ENCODE measurements at regions not wholly inside any gene's neighbourhood (a gene's known extent, or its start where the extent isn't known, plus 50 kb on each side); places are given as distances from the start of the nearest gene placed in this dataset.

DNA sequence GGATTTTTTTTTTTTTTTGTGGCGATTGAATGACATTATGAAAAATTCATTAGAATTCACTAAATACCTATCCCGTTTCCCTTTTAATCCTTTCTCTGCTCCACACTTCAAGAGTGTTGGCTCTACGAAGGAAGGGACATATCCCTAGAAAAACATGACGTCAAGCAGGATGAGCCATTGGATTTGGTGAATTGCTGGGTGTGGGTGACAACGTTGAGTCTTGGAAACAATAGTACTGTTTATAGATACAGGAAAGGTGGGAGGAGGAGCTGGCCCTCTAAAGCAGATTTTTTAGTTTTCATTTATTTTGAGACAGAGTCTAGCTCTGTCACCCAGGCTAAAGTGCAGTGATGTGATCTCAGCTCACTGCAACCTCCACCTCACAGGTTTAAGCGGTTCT lies 167.6 kb upstream of the FAM20A start:
- Histone ChIP-seq H3K79me2 (no peaks in the 10 kb centered on the region), H3K27ac (no peak overlapping the region), H3K4me1 (ENCODE audit: insufficient read depth) (no peaks in the 10 kb centered on the region), H4K20me1 (ENCODE audit: insufficient read depth, poor library complexity, severe bottlenecking) (no peaks in the 10 kb centered on the region), H3K4me2 (no peak overlapping the region), H2AFZ (no peak overlapping the region), H3K4me3 (no peak overlapping the region), H3K27me3 (no peaks in the 10 kb centered on the region), H3K9me2 (replicated peaks; ENCODE audit: insufficient read depth) (no peaks in the 10 kb centered on the region), H3K36me3 (replicated peaks; ENCODE audit: insufficient read depth, low read depth) (no peaks in the 10 kb centered on the region), H3K9me3 (ENCODE audit: low read depth) (no peaks in the 10 kb centered on the region)
- TF ChIP-seq EZH2phosphoT487 (IDR thresholded peaks at IDR 0.05; ENCODE audit: low read depth, severe bottlenecking, unreplicated experiment) (no peak), EZH2 (IDR thresholded peaks at IDR 0.05; ENCODE audit: borderline replicate concordance) (no peak)
- TF ChIP-seq, protein P1, sequence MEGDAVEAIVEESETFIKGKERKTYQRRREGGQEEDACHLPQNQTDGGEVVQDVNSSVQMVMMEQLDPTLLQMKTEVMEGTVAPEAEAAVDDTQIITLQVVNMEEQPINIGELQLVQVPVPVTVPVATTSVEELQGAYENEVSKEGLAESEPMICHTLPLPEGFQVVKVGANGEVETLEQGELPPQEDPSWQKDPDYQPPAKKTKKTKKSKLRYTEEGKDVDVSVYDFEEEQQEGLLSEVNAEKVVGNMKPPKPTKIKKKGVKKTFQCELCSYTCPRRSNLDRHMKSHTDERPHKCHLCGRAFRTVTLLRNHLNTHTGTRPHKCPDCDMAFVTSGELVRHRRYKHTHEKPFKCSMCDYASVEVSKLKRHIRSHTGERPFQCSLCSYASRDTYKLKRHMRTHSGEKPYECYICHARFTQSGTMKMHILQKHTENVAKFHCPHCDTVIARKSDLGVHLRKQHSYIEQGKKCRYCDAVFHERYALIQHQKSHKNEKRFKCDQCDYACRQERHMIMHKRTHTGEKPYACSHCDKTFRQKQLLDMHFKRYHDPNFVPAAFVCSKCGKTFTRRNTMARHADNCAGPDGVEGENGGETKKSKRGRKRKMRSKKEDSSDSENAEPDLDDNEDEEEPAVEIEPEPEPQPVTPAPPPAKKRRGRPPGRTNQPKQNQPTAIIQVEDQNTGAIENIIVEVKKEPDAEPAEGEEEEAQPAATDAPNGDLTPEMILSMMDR (IDR thresholded peaks at IDR 0.05; ENCODE audit: poor library complexity), result no peak
- DNase-seq (ENCODE audit: low spot score), result no peak
- WGBS (ENCODE audit: low lambda C conversion rate, missing lambda C conversion rate), result 82% methylated on average over 6 of the region's 6 CpGs

GRCh38 chr17:68766640-68767039 lies 165.5 kb upstream of the FAM20A start:
- H3K9me3 ChIP-seq (ENCODE audit: low read depth), result no peaks in the 10 kb centered on the region
- no peak for DNase-seq (ENCODE audit: low spot score)
- TF ChIP-seq, protein P1 (IDR thresholded peaks at IDR 0.05; ENCODE audit: poor library complexity), result no peak
- TF ChIP-seq EZH2 (IDR thresholded peaks at IDR 0.05; ENCODE audit: borderline replicate concordance) (no peak), EZH2phosphoT487 (IDR thresholded peaks at IDR 0.05; ENCODE audit: low read depth, severe bottlenecking, unreplicated experiment) (no peak)
- no peak overlapping the region for H3K4me3 ChIP-seq
- no peaks in the 10 kb centered on the region for H3K9me2 ChIP-seq (replicated peaks; ENCODE audit: insufficient read depth)
- no peaks in the 10 kb centered on the region for H4K20me1 ChIP-seq (ENCODE audit: insufficient read depth, poor library complexity, severe bottlenecking)
- no peak overlapping the region for H3K4me2 ChIP-seq
- H3K79me2 ChIP-seq, result no peaks in the 10 kb centered on the region
- no peaks in the 10 kb centered on the region for H3K27me3 ChIP-seq
- no peaks in the 10 kb centered on the region for H3K4me1 ChIP-seq (ENCODE audit: insufficient read depth)
- no peak overlapping the region for H2AFZ ChIP-seq
- H3K36me3 ChIP-seq (replicated peaks; ENCODE audit: insufficient read depth, low read depth), result no peaks in the 10 kb centered on the region
- 87% methylated on average over 4 of the region's 4 CpGs for WGBS (ENCODE audit: low lambda C conversion rate, missing lambda C conversion rate)
- no peak overlapping the region for H3K27ac ChIP-seq

- Histone ChIP-seq H3K9me2 (replicated peaks; ENCODE audit: insufficient read depth) (no peaks in the 10 kb centered on the region), H3K4me3 (no peak overlapping the region), H3K4me1 (ENCODE audit: insufficient read depth) (peaks cover 9% of the 10 kb centered on the region), H3K27ac (no peak overlapping the region), H3K36me3 (replicated peaks; ENCODE audit: insufficient read depth, low read depth) (no peaks in the 10 kb centered on the region), H4K20me1 (ENCODE audit: insufficient read depth, poor library complexity, severe bottlenecking) (no peaks in the 10 kb centered on the region), H3K79me2 (no peaks in the 10 kb centered on the region), H3K9me3 (ENCODE audit: low read depth) (no peaks in the 10 kb centered on the region), H3K4me2 (no peak overlapping the region), H2AFZ (no peak overlapping the region), H3K27me3 (no peaks in the 10 kb centered on the region)
- WGBS (ENCODE audit: low lambda C conversion rate, missing lambda C conversion rate), result 82% methylated on average over 1 of the region's 1 CpG
- TF ChIP-seq, protein P1 (IDR thresholded peaks at IDR 0.05; ENCODE audit: poor library complexity), result no peak
- TF ChIP-seq EZH2phosphoT487 (IDR thresholded peaks at IDR 0.05; ENCODE audit: low read depth, severe bottlenecking, unreplicated experiment) (no peak), EZH2 (IDR thresholded peaks at IDR 0.05; ENCODE audit: borderline replicate concordance) (no peak)
- DNase-seq (ENCODE audit: low spot score), result no peak
Observed at GRCh38 chr17:68763562-68763961, 162.4 kb upstream of the FAM20A start.

DNA sequence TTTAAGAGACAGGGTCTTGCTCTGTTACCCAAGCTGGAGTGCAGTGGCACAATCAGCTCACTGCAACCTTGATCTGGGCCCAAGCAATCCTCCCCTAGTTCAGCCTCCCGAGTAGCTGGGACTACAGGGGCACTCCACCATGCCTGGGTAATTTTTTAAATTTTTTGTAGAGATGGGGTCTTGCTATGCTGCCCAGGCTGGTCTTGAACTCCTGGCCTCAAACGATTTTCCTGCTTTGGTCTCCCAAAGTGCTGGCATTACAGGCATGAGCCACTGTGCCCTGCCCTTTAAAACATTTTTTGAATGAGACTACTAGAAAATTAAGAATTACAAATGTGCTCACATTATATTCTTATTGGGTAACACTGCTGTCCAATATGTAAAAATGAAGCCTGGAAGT lies 161.7 kb upstream of the FAM20A start:
- H3K4me1 ChIP-seq (ENCODE audit: insufficient read depth), result peaks cover 10% of the 10 kb centered on the region
- H3K79me2 ChIP-seq, result no peaks in the 10 kb centered on the region
- no peaks in the 10 kb centered on the region for H3K9me3 ChIP-seq (ENCODE audit: low read depth)
- H3K9me2 ChIP-seq (replicated peaks; ENCODE audit: insufficient read depth), result no peaks in the 10 kb centered on the region
- WGBS (ENCODE audit: low lambda C conversion rate, missing lambda C conversion rate), result 87% methylated on average over 2 of the region's 2 CpGs
- H3K4me2 ChIP-seq, result no peak overlapping the region
- H2AFZ ChIP-seq, result no peak overlapping the region
- no peaks in the 10 kb centered on the region for H3K36me3 ChIP-seq (replicated peaks; ENCODE audit: insufficient read depth, low read depth)
- no peak overlapping the region for H3K27ac ChIP-seq
- H3K4me3 ChIP-seq, result no peak overlapping the region
- no peaks in the 10 kb centered on the region for H4K20me1 ChIP-seq (ENCODE audit: insufficient read depth, poor library complexity, severe bottlenecking)
- DNase-seq (ENCODE audit: low spot score), result no peak
- TF ChIP-seq, protein P1 (IDR thresholded peaks at IDR 0.05; ENCODE audit: poor library complexity), result no peak
- TF ChIP-seq EZH2 (IDR thresholded peaks at IDR 0.05; ENCODE audit: borderline replicate concordance), result no peak
- no peak for TF ChIP-seq EZH2phosphoT487 (IDR thresholded peaks at IDR 0.05; ENCODE audit: low read depth, severe bottlenecking, unreplicated experiment)
- no peaks in the 10 kb centered on the region for H3K27me3 ChIP-seq

Measured in hepatocyte (in vitro differentiated cells).